ENCODE measurements at regions not wholly inside any gene's neighbourhood (a gene's known extent, or its start where the extent isn't known, plus 50 kb on each side); places are given as distances from the start of the nearest gene placed in this dataset.

DNA sequence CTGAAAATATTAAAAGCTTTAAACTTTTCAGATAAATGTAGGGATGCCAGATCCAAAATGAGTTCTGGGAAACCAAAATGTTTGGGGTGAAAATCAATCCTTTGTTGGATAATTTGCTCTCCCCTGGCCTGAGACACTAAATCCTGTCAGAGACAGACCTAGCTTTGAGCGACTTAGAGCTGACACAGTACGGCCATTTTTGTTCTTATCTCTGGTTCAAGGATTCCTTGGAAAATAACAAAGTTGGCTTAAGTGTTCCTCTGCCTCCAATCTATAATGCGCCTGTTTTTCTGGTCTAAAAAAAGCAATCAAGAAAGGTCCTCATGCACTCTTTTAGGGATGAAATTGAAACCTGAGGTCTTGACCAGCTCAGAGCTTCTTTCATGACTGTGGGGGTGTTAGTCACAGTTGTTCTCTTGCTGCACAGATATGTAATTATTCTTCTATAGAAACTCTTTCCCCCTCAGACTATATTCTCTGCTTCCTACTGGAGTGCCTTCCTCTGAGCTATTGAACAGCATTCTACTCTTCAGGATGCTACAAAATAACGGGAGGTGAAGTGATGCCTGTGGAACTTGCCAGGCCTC is 52.3 kb upstream of the EGLN3 start:
- DNase-seq = no peak

All from fibroblast of skin of right biceps (primary cell).